ENCODE measurements at regions not wholly inside any gene's neighbourhood (a gene's known extent, or its start where the extent isn't known, plus 50 kb on each side); places are given as distances from the start of the nearest gene placed in this dataset.
"Not testable (repeated sequence)": the region's sequence is repeated elsewhere in the genome, so short reads cannot be mapped to it uniquely, and the experiment has no call there.

GRCh38 chr3:16700651-16701050 lies 95.4 kb upstream of the DAZL start:
- ATAC-seq (ENCODE audit: poor library complexity) (no peak), DNase-seq (no peak)
- intact Hi-C loops (cut with DNase I) = no loop called here

GRCh38 chr3:16704941-16705340 lies 99.7 kb upstream of the DAZL start:
- intact Hi-C loops (cut with DNase I) = no loop called here
- ATAC-seq (ENCODE audit: poor library complexity) = no peak
- no peak for DNase-seq

GRCh38 chr3:16707260-16707659 lies 102.0 kb upstream of the DAZL start:
- ATAC-seq (ENCODE audit: poor library complexity) (no peak), DNase-seq (no peak)
- intact Hi-C loops (cut with DNase I) = no loop called here

GRCh38 chr3:16708285-16708684 lies 103.1 kb upstream of the DAZL start:
- intact Hi-C loops (cut with DNase I) = no loop called here
- ATAC-seq (ENCODE audit: poor library complexity) (no peak), DNase-seq (no peak)

GRCh38 chr3:16711691-16712090 lies 106.5 kb upstream of the DAZL start:
- intact Hi-C loops (cut with DNase I); ATAC-seq (ENCODE audit: poor library complexity); DNase-seq: not testable (repeated sequence)

GRCh38 chr3:16715281-16715680 lies 110.1 kb upstream of the DAZL start:
- ATAC-seq (ENCODE audit: poor library complexity) (no peak), DNase-seq (no peak)
- intact Hi-C loops (cut with DNase I) = no loop called here

- intact Hi-C loops (cut with DNase I) = no loop called here
- ATAC-seq (ENCODE audit: poor library complexity) = no peak
- DNase-seq = no peak
These were observed 114.2 kb upstream of the DAZL start for GRCh38 chr3:16719426-16719825.

GRCh38 chr3:16720367-16720940 lies 115.2 kb upstream of the DAZL start:
- ATAC-seq (ENCODE audit: poor library complexity) (no peak), DNase-seq (no peak)
- intact Hi-C loops (cut with DNase I) = no loop called here

GRCh38 chr3:16721494-16721893 lies 116.3 kb upstream of the DAZL start:
- no peak for ATAC-seq (ENCODE audit: poor library complexity)
- intact Hi-C loops (cut with DNase I) = no loop called here
- no peak for DNase-seq

- no peak for DNase-seq
- intact Hi-C loops (cut with DNase I) = no loop called here
- peak; percentile 60 for ATAC-seq (ENCODE audit: poor library complexity)
These were observed 118.8 kb upstream of the DAZL start for GRCh38 chr3:16723978-16724377.

- DNase-seq = no peak
- ATAC-seq (ENCODE audit: poor library complexity) = peak; percentile 83
- intact Hi-C loops (cut with DNase I) = no loop called here
These were observed 119.3 kb upstream of the DAZL start for GRCh38 chr3:16724487-16724886.

- ATAC-seq (ENCODE audit: poor library complexity) (no peak), DNase-seq (no peak)
- intact Hi-C loops (cut with DNase I) = no loop called here
These were observed 120.7 kb upstream of the DAZL start for GRCh38 chr3:16725972-16726371.

GRCh38 chr3:16728770-16729745 lies 123.8 kb upstream of the DAZL start:
- intact Hi-C loops (cut with DNase I) = no loop called here
- no peak for DNase-seq
- ATAC-seq (ENCODE audit: poor library complexity) = no peak

GRCh38 chr3:16738451-16738850 lies 133.2 kb upstream of the DAZL start:
- DNase-seq = no peak
- no peak for ATAC-seq (ENCODE audit: poor library complexity)
- intact Hi-C loops (cut with DNase I) = no loop called here

GRCh38 chr3:16739541-16740105 lies 134.4 kb upstream of the DAZL start:
- DNase-seq = no peak
- no peak for ATAC-seq (ENCODE audit: poor library complexity)
- intact Hi-C loops (cut with DNase I) = loop anchor here (10.0 kb wide), 1 partner anchor 155 kb away; no protein-coding TSS in a partner anchor

GRCh38 chr3:16740515-16740914 lies 135.3 kb upstream of the DAZL start:
- ATAC-seq (ENCODE audit: poor library complexity) = no peak
- DNase-seq = no peak
- intact Hi-C loops (cut with DNase I) = loop anchor here (10.0 kb wide), 1 partner anchor 154 kb away; no protein-coding TSS in a partner anchor

- ATAC-seq (ENCODE audit: poor library complexity) (no peak), DNase-seq (no peak)
- intact Hi-C loops (cut with DNase I) = loop anchor here (10.0 kb wide), 1 partner anchor 154 kb away; no protein-coding TSS in a partner anchor
These were observed 136.0 kb upstream of the DAZL start for GRCh38 chr3:16741103-16741758.

GRCh38 chr3:16741890-16742289 lies 136.7 kb upstream of the DAZL start:
- intact Hi-C loops (cut with DNase I) = loop anchor here (10.0 kb wide), 1 partner anchor 153 kb away; no protein-coding TSS in a partner anchor
- DNase-seq (no peak), ATAC-seq (ENCODE audit: poor library complexity) (peak; percentile 98)

GRCh38 chr3:16743276-16743675 lies 138.1 kb upstream of the DAZL start:
- intact Hi-C loops (cut with DNase I) = loop anchor here (10.0 kb wide), 1 partner anchor 152 kb away; no protein-coding TSS in a partner anchor
- ATAC-seq (ENCODE audit: poor library complexity) (no peak), DNase-seq (no peak)
